ENCODE measurements at regions not wholly inside any gene's neighbourhood (a gene's known extent, or its start where the extent isn't known, plus 50 kb on each side); places are given as distances from the start of the nearest gene placed in this dataset.
"Not testable (repeated sequence)": the region's sequence is repeated elsewhere in the genome, so short reads cannot be mapped to it uniquely, and the experiment has no call there.

DNA sequence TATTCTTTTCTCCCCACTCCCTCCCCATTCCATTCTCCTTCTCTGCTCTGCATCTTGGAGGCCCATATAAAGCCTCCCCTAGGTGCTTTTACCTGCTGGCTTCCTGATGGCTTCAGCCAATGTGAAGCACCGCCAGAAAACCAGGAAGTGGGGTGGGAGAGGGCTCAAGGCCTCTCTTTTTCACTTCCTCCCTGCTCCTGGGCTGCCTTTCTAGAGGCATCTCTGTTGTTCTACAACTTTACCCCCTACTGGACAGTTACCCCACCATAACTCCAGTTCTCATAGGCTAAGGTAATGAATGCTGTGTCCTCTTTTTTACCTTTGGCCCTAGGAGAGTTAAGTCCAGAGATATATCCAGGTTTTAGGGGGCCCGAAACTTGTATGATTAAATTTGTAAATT lies 62.4 kb upstream of the PPARGC1A start:
- Histone ChIP-seq H3K4me3 (ENCODE audit: extremely low read depth, insufficient read depth, low read length, poor library complexity, severe bottlenecking) (no peak overlapping the region), H3K36me3 (ENCODE audit: control insufficient read depth, insufficient read depth, low read length) (no peaks in the 10 kb centered on the region), H3K27ac (ENCODE audit: low read depth, low read length, severe bottlenecking) (no peak overlapping the region), H3K9me3 (ENCODE audit: control insufficient read depth, low read length) (peaks cover 7% of the 10 kb centered on the region), H3K4me1 (ENCODE audit: control insufficient read depth, insufficient read depth, low read length, poor library complexity, severe bottlenecking) (peaks cover 11% of the 10 kb centered on the region)
- WGBS, 2 experiments (ENCODE audit: insufficient coverage in 2 of 2): 100% methylated on average over 1 of the region's 2 CpGs; no CpG with 5 or more reads in 1 of the 2 experiments

DNA sequence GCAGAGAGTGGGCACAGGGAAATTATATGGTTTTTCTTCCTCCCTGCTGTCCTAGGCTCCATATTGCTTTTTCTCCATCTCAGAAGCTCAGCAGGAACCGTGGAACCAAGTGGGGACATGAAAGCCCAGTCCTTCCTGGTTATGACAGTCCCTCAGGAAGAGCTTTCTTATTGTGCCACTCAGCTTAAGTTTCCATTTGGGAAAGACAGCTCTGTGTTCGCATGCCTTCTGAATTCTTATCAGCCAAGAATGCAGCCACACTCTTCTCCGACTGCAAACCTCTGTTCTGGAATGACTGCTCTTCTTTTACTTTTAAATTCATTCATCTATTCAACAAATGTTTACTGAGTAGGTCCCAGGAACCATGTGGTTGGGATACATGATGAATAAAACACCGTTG lies 58.0 kb upstream of the PPARGC1A start:
- Histone ChIP-seq H3K36me3 (ENCODE audit: control insufficient read depth, insufficient read depth, low read length) (no peaks in the 10 kb centered on the region), H3K4me3 (ENCODE audit: extremely low read depth, insufficient read depth, low read length, poor library complexity, severe bottlenecking) (no peak overlapping the region), H3K4me1 (ENCODE audit: control insufficient read depth, insufficient read depth, low read length, poor library complexity, severe bottlenecking) (peaks cover 21% of the 10 kb centered on the region), H3K9me3 (ENCODE audit: control insufficient read depth, low read length) (no peaks in the 10 kb centered on the region), H3K27ac (ENCODE audit: low read depth, low read length, severe bottlenecking) (no peak overlapping the region)
- 83 to 87% methylated on average over 1 to 3 of the region's 4 CpGs for WGBS, 2 experiments (ENCODE audit: insufficient coverage in 2 of 2)

DNA sequence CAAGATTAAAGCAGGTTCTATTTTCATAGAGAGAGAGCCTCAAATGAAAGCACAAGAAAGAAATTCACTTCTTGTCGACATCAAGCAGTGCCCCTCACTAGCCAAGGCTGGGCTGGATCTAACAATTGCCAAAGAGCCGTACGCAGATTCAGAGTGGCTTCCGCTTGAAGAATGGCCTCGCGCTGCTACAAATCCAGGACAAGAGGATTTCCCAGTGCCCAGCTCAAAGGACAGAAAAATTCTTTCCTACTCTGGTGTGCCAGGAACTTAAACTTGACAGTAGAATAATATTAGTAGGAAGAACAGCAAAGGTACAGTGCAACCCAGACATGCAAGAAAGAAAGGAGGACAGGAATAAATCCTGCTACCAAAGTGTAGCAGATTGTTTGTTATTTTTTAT lies 56.5 kb upstream of the PPARGC1A start:
- Histone ChIP-seq H3K36me3 (ENCODE audit: control insufficient read depth, insufficient read depth, low read length) (no peaks in the 10 kb centered on the region), H3K27ac (ENCODE audit: low read depth, low read length, severe bottlenecking) (peak overlapping the region; percentile 95), H3K9me3 (ENCODE audit: control insufficient read depth, low read length) (no peaks in the 10 kb centered on the region), H3K4me1 (ENCODE audit: control insufficient read depth, insufficient read depth, low read length, poor library complexity, severe bottlenecking) (peaks cover 21% of the 10 kb centered on the region), H3K4me3 (ENCODE audit: extremely low read depth, insufficient read depth, low read length, poor library complexity, severe bottlenecking) (no peak overlapping the region)
- WGBS, 2 experiments (ENCODE audit: insufficient coverage in 2 of 2): 86 to 94% methylated on average over 4 to 6 of the region's 6 CpGs

DNA sequence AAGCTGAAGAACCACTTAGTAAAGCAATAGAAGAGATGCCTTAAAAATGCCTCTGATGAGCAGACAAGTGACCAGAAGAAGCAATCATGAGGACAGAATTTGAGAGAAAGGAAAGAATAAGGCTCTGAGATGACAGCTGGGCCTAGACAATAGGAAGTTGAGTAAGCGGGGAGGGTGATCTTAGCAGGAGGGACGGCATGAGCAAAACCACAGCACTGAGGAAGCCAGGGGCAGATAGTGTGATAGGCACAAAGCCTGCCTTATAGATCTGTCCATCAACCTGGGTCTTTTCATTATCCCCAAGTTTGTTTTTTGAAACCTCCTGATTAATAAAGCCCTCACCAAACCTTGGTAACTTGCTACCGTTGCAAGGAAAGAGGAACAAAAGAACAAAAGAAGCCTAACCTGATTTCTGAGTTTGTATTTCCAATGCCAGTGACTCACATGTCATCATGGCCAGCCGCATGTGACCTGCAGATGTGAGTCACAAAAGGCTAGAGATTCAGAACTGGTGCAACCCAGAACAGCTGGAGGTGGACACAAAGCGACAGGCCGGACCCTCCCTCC lies 55.7 kb upstream of the PPARGC1A start:
- peak overlapping the region; percentile 95 for H3K27ac ChIP-seq (ENCODE audit: low read depth, low read length, severe bottlenecking)
- no peak overlapping the region for H3K4me3 ChIP-seq (ENCODE audit: extremely low read depth, insufficient read depth, low read length, poor library complexity, severe bottlenecking)
- WGBS, 2 experiments (ENCODE audit: insufficient coverage in 2 of 2): 66 to 81% methylated on average over 4 to 6 of the region's 6 CpGs
- H3K9me3 ChIP-seq (ENCODE audit: control insufficient read depth, low read length): no peaks in the 10 kb centered on the region
- peaks cover 21% of the 10 kb centered on the region for H3K4me1 ChIP-seq (ENCODE audit: control insufficient read depth, insufficient read depth, low read length, poor library complexity, severe bottlenecking)
- no peaks in the 10 kb centered on the region for H3K36me3 ChIP-seq (ENCODE audit: control insufficient read depth, insufficient read depth, low read length)

DNA sequence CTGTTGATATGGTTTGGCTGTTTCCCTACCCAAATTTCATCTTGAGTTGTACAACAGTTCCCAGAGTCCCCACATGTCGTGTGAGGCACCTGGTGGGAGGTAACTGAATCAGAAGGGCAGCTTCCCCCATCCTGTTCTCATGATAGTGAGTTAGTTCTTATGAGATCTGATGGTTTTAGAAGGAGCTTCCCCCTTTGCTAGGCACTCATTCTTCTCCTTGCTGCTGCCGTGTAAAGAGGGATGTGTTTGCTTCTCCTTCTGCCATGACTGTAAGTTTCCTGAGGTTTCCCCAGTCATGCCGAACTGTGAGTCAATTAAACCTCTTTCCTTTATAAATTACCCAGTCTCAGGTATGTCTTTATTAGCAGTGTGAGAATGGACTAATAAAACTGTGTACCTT lies 54.7 kb upstream of the PPARGC1A start:
- peaks cover 21% of the 10 kb centered on the region for H3K4me1 ChIP-seq (ENCODE audit: control insufficient read depth, insufficient read depth, low read length, poor library complexity, severe bottlenecking)
- H3K36me3 ChIP-seq (ENCODE audit: control insufficient read depth, insufficient read depth, low read length); H3K9me3 ChIP-seq (ENCODE audit: control insufficient read depth, low read length); H3K27ac ChIP-seq (ENCODE audit: low read depth, low read length, severe bottlenecking); H3K4me3 ChIP-seq (ENCODE audit: extremely low read depth, insufficient read depth, low read length, poor library complexity, severe bottlenecking): not testable (repeated sequence)
- no CpG with 5 or more reads among the region's 3 CpGs for WGBS, 2 experiments (ENCODE audit: insufficient coverage in 2 of 2)

DNA sequence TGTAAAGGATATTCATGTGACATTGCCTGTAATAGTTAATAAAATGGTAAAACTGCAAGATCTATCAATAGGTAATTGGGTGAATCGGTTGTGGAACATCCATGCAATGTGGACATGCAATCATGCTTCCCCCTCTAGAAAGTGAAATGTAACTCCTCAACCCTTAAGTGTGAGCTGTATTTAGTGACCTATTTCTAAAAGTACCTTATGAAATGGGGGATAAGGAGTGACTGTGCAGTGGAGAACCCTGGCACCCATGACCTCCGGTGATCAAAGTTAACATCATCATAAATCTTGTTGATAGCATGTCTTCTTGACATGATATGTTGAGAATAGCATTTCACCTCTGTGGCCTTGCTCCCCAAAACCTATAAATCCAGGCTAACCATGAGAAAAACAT lies 53.6 kb upstream of the PPARGC1A start:
- Histone ChIP-seq H3K4me1 (ENCODE audit: control insufficient read depth, insufficient read depth, low read length, poor library complexity, severe bottlenecking) (peaks cover 21% of the 10 kb centered on the region), H3K27ac (ENCODE audit: low read depth, low read length, severe bottlenecking) (no peak overlapping the region), H3K4me3 (ENCODE audit: extremely low read depth, insufficient read depth, low read length, poor library complexity, severe bottlenecking) (no peak overlapping the region), H3K9me3 (ENCODE audit: control insufficient read depth, low read length) (no peaks in the 10 kb centered on the region), H3K36me3 (ENCODE audit: control insufficient read depth, insufficient read depth, low read length) (no peaks in the 10 kb centered on the region)
- WGBS, 2 experiments (ENCODE audit: insufficient coverage in 2 of 2): no CpG with 5 or more reads among the region's 2 CpGs

DNA sequence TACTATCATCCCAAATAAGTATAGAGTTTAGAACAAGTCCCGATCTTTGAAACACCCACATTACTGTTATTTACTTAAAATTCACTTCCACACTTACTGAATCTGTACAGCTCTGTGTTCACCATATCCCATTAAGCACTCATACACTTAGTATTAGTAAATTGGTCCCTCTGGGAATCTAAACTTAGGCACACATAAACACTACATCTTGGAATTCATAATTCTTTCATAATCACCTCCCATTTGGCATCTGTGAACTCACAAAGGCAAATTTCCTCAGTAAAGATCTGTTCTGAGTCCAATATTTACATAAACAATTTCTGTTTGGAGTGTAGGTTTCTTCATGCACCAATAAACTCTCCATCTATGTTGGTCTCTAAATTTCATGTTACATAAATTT lies 52.6 kb upstream of the PPARGC1A start:
- 80% methylated on average over 1 of the region's 1 CpG; no CpG with 5 or more reads in 1 of the 2 experiments for WGBS, 2 experiments (ENCODE audit: insufficient coverage in 2 of 2)
- no peaks in the 10 kb centered on the region for H3K9me3 ChIP-seq (ENCODE audit: control insufficient read depth, low read length)
- no peak overlapping the region for H3K4me3 ChIP-seq (ENCODE audit: extremely low read depth, insufficient read depth, low read length, poor library complexity, severe bottlenecking)
- no peaks in the 10 kb centered on the region for H3K36me3 ChIP-seq (ENCODE audit: control insufficient read depth, insufficient read depth, low read length)
- H3K4me1 ChIP-seq (ENCODE audit: control insufficient read depth, insufficient read depth, low read length, poor library complexity, severe bottlenecking): peaks cover 15% of the 10 kb centered on the region
- H3K27ac ChIP-seq (ENCODE audit: low read depth, low read length, severe bottlenecking): no peak overlapping the region

Data from mesodermal cell (in vitro differentiated cells).